OCI-LY7 (cell line): ENCODE measurements at regions not wholly inside any gene's neighbourhood (a gene's known extent, or its start where the extent isn't known, plus 50 kb on each side); places are given as distances from the start of the nearest gene placed in this dataset.

Experiments
- BruUV-seq: library from RNA; stranded (reverse); fragments of 400-500 nt; replicated peaks from 2 replicates; lab custom pipeline; 2021; lab: Mats Ljungman, UMichigan
- CTCF ChIA-PET: fragments of 300-600 bp; sonication (Branson Sonifier 250); formaldehyde crosslinking; loops from one replicate; lab custom pipeline; 2022; ENCODE audit warnings: antibody characterized with exemption; ENCODE audit not compliant: unreplicated experiment; lab: Charles Lee
- POLR2A ChIA-PET: fragments of 300-600 bp; sonication (Branson Sonifier 250); formaldehyde crosslinking; loops from one replicate; lab custom pipeline; 2022; ENCODE audit warnings: antibody characterized with exemption; lab: Charles Lee
- DNase-seq: peaks from one replicate; pipeline ENCODE4 v3.0.0-alpha.2; 2015; ENCODE audit warnings: low spot score
- H2AFZ ChIP-seq: fragments of 200-600 bp; sonication (generic), shearing (Covaris generic); 2 replicates; pipeline ENCODE4 v1.6.1; 2014; ENCODE audit warnings: mild to moderate bottlenecking, antibody characterized with exemption, low read length, moderate library complexity
- H3K27ac ChIP-seq: fragments of 200-600 bp; sonication (generic); 2 replicates; pipeline ENCODE4 v1.5.1; 2014; ENCODE audit warnings: mixed run types, low read depth, mild to moderate bottlenecking, moderate library complexity, low read length, inconsistent platforms; ENCODE audit not compliant: poor library complexity, severe bottlenecking
- H3K36me3 ChIP-seq: fragments of 200-600 bp; sonication (generic); 2 replicates; pipeline ENCODE4 v1.6.1; 2014; ENCODE audit warnings: mild to moderate bottlenecking, antibody characterized with exemption, low read length, moderate library complexity, mixed read lengths; ENCODE audit not compliant: insufficient read depth
- H3K4me1 ChIP-seq: fragments of 200-600 bp; sonication (generic); 2 replicates; pipeline ENCODE4 v1.5.1; 2014; ENCODE audit warnings: mild to moderate bottlenecking, low read length; ENCODE audit not compliant: insufficient read depth, poor library complexity, severe bottlenecking
- H3K4me2 ChIP-seq: fragments of 200-600 bp; sonication (generic); 2 replicates; pipeline ENCODE4 v1.6.1; 2014; ENCODE audit warnings: mild to moderate bottlenecking, low read length
- H3K4me3 ChIP-seq: fragments of 200-600 bp; sonication (generic); 2 replicates; pipeline ENCODE4 v1.5.1; 2014; ENCODE audit warnings: mild to moderate bottlenecking, low read depth, low read length; ENCODE audit not compliant: poor library complexity, severe bottlenecking
- H3K79me2 ChIP-seq: fragments of 200-600 bp; sonication (generic); 2 replicates; pipeline ENCODE4 v1.6.1; 2016; ENCODE audit warnings: low read depth, mild to moderate bottlenecking, low read length, moderate library complexity, mixed read lengths; ENCODE audit not compliant: insufficient read depth
- H3K9me2 ChIP-seq: fragments of 200-600 bp; sonication (generic); 2 replicates; pipeline ENCODE4 v1.6.1; 2016; ENCODE audit warnings: mild to moderate bottlenecking, low read length, mixed read lengths; ENCODE audit not compliant: insufficient read depth
- H3K9me3 ChIP-seq: fragments of 200-600 bp; sonication (generic); 2 replicates; pipeline ENCODE4 v1.6.1; 2014; ENCODE audit warnings: mild to moderate bottlenecking, mixed run types, low read length, mixed read lengths
- H4K20me1 ChIP-seq: fragments of 200-600 bp; sonication (generic); 2 replicates; pipeline ENCODE4 v1.6.1; 2014; ENCODE audit warnings: mild to moderate bottlenecking, antibody characterized with exemption, low read length, moderate library complexity, mixed read lengths; ENCODE audit not compliant: insufficient read depth
- CTCF ChIP-seq: fragments of 200-600 bp; sonication (generic); conservative IDR thresholded peaks from 2 replicates; pipeline ENCODE4 v1.5.1; 2014; ENCODE audit warnings: mild to moderate bottlenecking, antibody characterized with exemption, low read length, moderate library complexity, mixed read lengths
- EZH2phosphoT487 ChIP-seq: fragments of 200-600 bp; sonication (generic); IDR thresholded peaks from 2 replicates; pipeline ENCODE4 v1.6.1; 2018; ENCODE audit warnings: low read depth, borderline replicate concordance, mild to moderate bottlenecking, mixed run types, antibody characterized with exemption, low read length, moderate library complexity, mixed read lengths
- intact Hi-C: fragments of 100-400 bp; cut with micrococcal nuclease; formaldehyde crosslinking; loops from one replicate; pipeline ENCODE4 v1.10.0; 2022; ENCODE audit not compliant: unreplicated experiment

- Histone ChIP-seq H3K79me2 (no peaks in the 10 kb centered on the region), H3K9me2 (no peaks in the 10 kb centered on the region), H3K4me2 (no peak overlapping the region), H4K20me1 (no peaks in the 10 kb centered on the region), H3K36me3 (no peaks in the 10 kb centered on the region), H3K27ac (no peak overlapping the region), H3K9me3 (no peaks in the 10 kb centered on the region), H3K4me1 (no peaks in the 10 kb centered on the region), H3K4me3 (no peak overlapping the region), H2AFZ (no peak overlapping the region)
- no TSS peak for BruUV-seq
- intact Hi-C loops, result no loop called here
- POLR2A ChIA-PET, result interaction anchor here (0.6 to 0.8 kb wide), 4 partner anchors 29 to 1146 kb away, joined by 3 to 9 read pairs (median 3); partner anchors contain the start of gene TBC1D4
- TF ChIP-seq EZH2phosphoT487, result no peak
- TF ChIP-seq CTCF, result no peak
- DNase-seq, result no peak
- CTCF ChIA-PET, result no interaction called here
These were observed 202.3 kb upstream of the KLF12 start for GRCh38 chr13:74336546-74336945.

- CTCF ChIA-PET, result no interaction called here
- no peak for TF ChIP-seq EZH2phosphoT487
- intact Hi-C loops, result no loop called here
- no peak overlapping the region for H3K4me3 ChIP-seq
- H3K4me2 ChIP-seq, result no peak overlapping the region
- no peaks in the 10 kb centered on the region for H3K36me3 ChIP-seq
- no peak overlapping the region for H2AFZ ChIP-seq
- no peaks in the 10 kb centered on the region for H3K9me3 ChIP-seq
- H4K20me1 ChIP-seq, result no peaks in the 10 kb centered on the region
- POLR2A ChIA-PET, result interaction anchor here (0.6 kb wide), 1 partner anchor 66 kb away, joined by 3 read pairs; no protein-coding TSS in a partner anchor
- no TSS peak for BruUV-seq
- H3K79me2 ChIP-seq, result no peaks in the 10 kb centered on the region
- H3K9me2 ChIP-seq, result no peaks in the 10 kb centered on the region
- no peak overlapping the region for H3K27ac ChIP-seq
- H3K4me1 ChIP-seq, result no peaks in the 10 kb centered on the region
- no peak for DNase-seq
These were observed 201.2 kb upstream of the KLF12 start for GRCh38 chr13:74335370-74335769.

GRCh38 chr13:74329962-74330361 is 195.8 kb upstream of the KLF12 start:
- ChIA-PET POLR2A (interaction anchor here (0.6 to 1.6 kb wide), 2 partner anchors 22 to 629 kb away, joined by 3 to 4 read pairs; no protein-coding TSS in a partner anchor), CTCF (no interaction called here)
- no TSS peak for BruUV-seq
- H3K4me3 ChIP-seq, result no peak overlapping the region
- intact Hi-C loops, result no loop called here
- TF ChIP-seq EZH2phosphoT487 (no peak), CTCF (no peak)
- H4K20me1 ChIP-seq, result no peaks in the 10 kb centered on the region
- no peak overlapping the region for H3K4me2 ChIP-seq
- no peaks in the 10 kb centered on the region for H3K36me3 ChIP-seq
- no peaks in the 10 kb centered on the region for H3K9me3 ChIP-seq
- H3K79me2 ChIP-seq, result no peaks in the 10 kb centered on the region
- no peak overlapping the region for H3K27ac ChIP-seq
- no peak for DNase-seq
- no peaks in the 10 kb centered on the region for H3K9me2 ChIP-seq
- H2AFZ ChIP-seq, result no peak overlapping the region
- no peaks in the 10 kb centered on the region for H3K4me1 ChIP-seq
